HAP-1 (cell line): ENCODE measurements at regions not wholly inside any gene's neighbourhood (a gene's known extent, or its start where the extent isn't known, plus 50 kb on each side); places are given as distances from the start of the nearest gene placed in this dataset.
A peak's percentile ranks its signal among the peaks of the same experiment; 100 is the strongest.

Source experiments
- DNase-seq, 2 experiments: peaks; one replicate each; pipeline ENCODE4 v3.0.0-alpha.2; 2016 to 2020; ENCODE audit warnings: low spot score in 2 of 2
- H3K27me3 ChIP-seq: fragments of 250-450 bp; sonication (Bioruptor Pico); 2 replicates; pipeline ENCODE4 v1.5.1; 2020; ENCODE audit warnings: low read depth, mild to moderate bottlenecking, moderate library complexity
- H3K36me3 ChIP-seq: fragments of 250-450 bp; sonication (Bioruptor Pico); replicated peaks from 2 replicates; pipeline ENCODE4 v1.5.1; 2020; ENCODE audit warnings: mild to moderate bottlenecking
- H3K4me1 ChIP-seq: fragments of 250-450 bp; sonication (Bioruptor Pico); 2 replicates; pipeline ENCODE4 v1.5.1; 2020; ENCODE audit warnings: mild to moderate bottlenecking
- H3K4me3 ChIP-seq: fragments of 250-450 bp; sonication (Bioruptor Pico); 2 replicates; pipeline ENCODE4 v1.5.1; 2020; ENCODE audit warnings: mild to moderate bottlenecking, moderate library complexity
- H3K9me3 ChIP-seq: fragments of 250-450 bp; sonication (Bioruptor Pico); 2 replicates; pipeline ENCODE4 v1.5.1; 2020; ENCODE audit warnings: mild to moderate bottlenecking, moderate library complexity
- in situ Hi-C: fragments of 300-500 bp; cut with MboI; formaldehyde crosslinking; loops from 3 replicates; pipeline ENCODE4 v1.14.3; 2020; ENCODE audit warnings: low sequenced_read_pairs, inconsistent platforms, mixed read lengths

DNA sequence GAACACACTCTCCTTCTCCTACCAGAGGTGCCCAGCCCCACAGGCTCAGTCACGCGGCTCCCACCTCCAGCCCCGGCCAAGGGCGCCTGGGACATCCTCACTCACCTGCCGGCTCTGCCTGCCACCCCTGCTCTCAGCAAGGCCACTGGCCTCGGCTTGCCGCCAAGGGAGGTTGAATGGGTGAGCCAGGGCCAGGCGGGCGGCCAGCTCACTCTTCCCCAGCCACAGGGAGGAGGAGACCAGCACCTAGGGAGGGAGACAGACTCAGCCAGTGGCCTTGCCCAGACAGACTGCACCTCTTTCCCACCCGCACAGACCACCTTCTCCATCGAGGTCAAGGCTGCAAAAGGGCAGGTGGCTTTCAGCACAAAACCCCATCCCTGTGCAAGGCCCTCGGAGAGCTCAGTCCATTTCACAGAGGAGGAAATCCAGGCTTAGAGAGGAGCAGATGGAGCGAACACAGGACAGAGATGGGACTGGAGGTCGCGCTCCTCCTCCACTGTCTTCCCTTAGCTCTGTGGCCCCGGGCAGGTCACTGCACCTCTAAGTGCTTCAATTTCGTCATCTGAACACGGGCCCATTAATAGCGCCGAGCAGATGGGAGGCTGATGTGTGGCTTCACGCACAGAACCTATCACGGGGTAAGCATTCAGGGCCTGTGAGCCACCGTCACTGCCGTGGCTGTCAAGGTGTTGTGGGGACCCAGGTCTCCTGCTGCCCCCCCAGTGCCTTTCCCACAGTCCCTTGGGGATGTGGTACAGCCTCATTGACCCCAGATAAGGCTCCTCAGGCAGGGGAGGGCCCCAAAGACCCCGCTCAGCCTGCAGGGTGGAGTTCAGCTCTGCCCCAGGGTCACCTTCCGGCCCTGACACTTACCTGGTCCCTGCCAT is 56.1 kb downstream of the RMI2 start:
- H3K36me3 ChIP-seq, result no peaks in the 10 kb centered on the region
- H3K4me1 ChIP-seq, result no peaks in the 10 kb centered on the region
- no peaks in the 10 kb centered on the region for H3K9me3 ChIP-seq
- H3K4me3 ChIP-seq, result no peak overlapping the region
- DNase-seq, result no peak
- no peaks in the 10 kb centered on the region for H3K27me3 ChIP-seq
- in situ Hi-C loops, result loop anchor here (25.0 kb wide), 1 partner anchor 411 kb away; no protein-coding TSS in a partner anchor

DNA sequence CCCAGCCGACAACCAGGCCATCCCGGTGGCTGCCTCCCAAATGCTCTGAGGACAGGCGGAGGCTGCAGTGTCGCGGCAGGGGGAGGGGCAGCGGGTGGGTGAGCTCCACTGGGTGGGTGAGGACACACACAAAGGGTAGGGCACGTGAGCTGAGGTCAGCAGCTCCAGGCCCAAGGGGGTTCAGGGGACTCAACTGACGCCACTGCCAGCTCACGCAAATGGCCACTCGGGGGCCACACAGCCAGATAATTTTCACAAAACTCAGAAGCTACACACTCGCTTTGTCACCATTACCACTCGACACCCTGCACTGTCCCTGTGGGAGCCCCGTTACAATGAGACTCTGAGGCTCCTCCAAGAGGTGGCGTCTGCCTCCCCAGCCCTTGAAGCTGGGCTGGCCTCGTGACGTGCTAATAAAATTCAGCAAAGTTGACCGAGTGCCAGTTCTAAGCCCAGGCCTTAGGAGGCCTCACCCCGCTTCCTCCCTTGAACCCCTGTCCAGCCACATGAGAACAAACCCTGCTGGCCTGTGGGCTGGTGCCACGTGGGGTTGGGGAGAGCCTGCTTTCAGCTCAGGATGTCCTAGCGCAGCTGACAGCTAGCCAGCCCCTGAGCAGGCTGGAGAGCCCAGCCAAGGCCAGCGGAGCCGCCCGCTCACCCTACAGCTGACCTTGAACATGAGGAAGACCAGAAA is 56.9 kb downstream of the RMI2 start:
- Histone ChIP-seq H3K36me3 (no peaks in the 10 kb centered on the region), H3K4me1 (no peaks in the 10 kb centered on the region), H3K9me3 (no peaks in the 10 kb centered on the region), H3K4me3 (no peak overlapping the region), H3K27me3 (no peaks in the 10 kb centered on the region)
- in situ Hi-C loops, result loop anchor here (25.0 kb wide), 1 partner anchor 410 kb away; no protein-coding TSS in a partner anchor
- no peak for DNase-seq

DNA sequence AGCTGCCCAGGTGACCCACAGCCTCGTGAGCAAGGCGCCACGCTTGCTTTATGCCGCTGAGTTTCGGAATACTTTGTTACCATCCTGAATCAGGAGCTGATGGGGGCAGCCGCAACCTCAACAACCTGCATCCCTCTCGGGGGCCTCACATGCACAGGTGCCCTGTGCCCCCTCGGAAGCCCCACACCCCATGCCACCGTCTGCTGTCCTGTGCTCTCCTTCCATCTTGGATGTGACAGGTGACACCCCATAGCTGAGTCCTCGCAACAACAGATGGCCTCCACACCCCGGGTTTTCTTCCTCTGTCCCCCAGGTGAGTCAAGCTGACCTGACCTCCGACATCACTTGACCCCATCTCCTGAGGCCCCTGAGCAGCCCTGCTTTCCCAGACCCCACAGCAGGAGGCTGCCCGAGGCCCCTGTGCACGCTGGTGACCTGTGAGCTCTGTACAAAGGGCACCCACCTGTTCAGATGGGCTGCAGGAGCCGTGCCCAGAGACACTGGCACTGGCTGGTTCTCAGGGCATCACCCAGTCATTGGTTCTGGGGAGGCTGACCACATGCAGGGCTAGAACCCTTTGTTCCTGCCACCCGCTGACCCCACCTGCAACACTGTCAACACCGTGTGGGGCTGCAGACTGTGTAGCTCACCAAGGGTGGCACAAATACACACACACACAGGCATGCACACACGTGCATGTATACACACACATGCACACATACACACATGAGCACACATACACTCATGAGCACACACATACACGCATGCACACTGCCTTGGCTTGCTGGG is 57.7 kb downstream of the RMI2 start:
- H3K9me3 ChIP-seq, result no peaks in the 10 kb centered on the region
- in situ Hi-C loops, result loop anchor here (25.0 kb wide), 1 partner anchor 409 kb away; no protein-coding TSS in a partner anchor
- H3K4me3 ChIP-seq, result no peak overlapping the region
- H3K4me1 ChIP-seq, result no peaks in the 10 kb centered on the region
- H3K36me3 ChIP-seq, result no peaks in the 10 kb centered on the region
- no peak for DNase-seq
- H3K27me3 ChIP-seq, result no peaks in the 10 kb centered on the region

DNA sequence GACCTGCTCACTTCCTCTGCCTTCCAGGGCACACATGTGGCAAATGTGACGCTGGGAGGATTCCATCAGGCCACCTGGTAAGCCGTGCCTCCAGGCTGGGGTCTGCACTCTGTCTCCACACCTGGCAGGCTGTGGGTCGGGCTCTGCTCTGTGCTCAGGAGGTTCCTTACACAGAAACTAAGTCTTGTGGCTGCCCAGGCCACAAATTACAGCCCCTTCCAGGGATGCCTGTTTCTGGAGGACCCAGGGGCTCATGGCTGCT is 58.2 kb downstream of the RMI2 start:
- Histone ChIP-seq H3K4me3 (no peak overlapping the region), H3K36me3 (no peaks in the 10 kb centered on the region), H3K27me3 (no peaks in the 10 kb centered on the region), H3K9me3 (no peaks in the 10 kb centered on the region), H3K4me1 (no peaks in the 10 kb centered on the region)
- DNase-seq, result no peak
- in situ Hi-C loops, result loop anchor here (25.0 kb wide), 1 partner anchor 409 kb away; no protein-coding TSS in a partner anchor

DNA sequence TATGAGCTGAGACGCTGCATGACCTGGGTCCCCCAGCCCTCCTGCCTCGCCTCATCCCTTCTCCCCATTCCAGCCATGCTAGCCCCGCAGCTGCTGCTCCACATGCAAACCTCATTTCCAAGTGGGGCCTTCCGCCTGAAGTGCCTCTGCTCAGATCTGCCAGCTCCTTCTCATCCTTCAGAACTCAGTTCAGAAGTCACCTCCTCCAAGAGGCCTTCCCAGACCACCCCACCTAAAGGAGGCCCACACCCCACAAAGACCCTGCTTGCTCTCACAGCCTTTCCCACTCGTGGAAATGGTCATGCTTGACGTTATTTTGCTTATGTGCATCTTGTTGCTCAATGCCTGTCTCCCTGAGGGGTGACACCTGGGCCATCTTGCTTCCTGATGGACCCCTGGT is 58.7 kb downstream of the RMI2 start:
- Histone ChIP-seq H3K36me3 (no peaks in the 10 kb centered on the region), H3K4me1 (no peaks in the 10 kb centered on the region), H3K9me3 (no peaks in the 10 kb centered on the region), H3K27me3 (no peaks in the 10 kb centered on the region), H3K4me3 (no peak overlapping the region)
- no peak for DNase-seq
- in situ Hi-C loops, result loop anchor here (25.0 kb wide), 1 partner anchor 408 kb away; no protein-coding TSS in a partner anchor

DNA sequence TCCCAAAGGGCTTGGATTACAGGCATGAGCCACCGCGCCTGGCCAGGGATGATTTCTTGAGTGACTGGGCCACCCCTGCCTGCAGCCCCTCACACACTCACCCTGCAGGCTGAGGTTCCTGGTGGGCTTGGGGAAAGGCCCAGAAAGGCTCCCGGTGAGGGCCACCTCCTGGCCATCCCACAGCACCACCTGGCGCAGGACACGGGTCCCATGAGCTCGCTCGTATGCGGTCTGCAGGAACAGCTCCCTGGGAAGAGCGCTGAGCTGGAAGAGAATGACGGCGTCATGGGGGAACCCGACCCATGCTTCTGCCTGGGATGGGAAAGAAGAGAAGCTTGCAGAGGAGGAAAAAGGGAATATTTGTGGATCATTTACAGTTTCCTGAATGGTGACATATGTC is 59.3 kb downstream of the RMI2 start:
- Histone ChIP-seq H3K4me1 (no peaks in the 10 kb centered on the region), H3K4me3 (no peak overlapping the region), H3K27me3 (no peaks in the 10 kb centered on the region), H3K36me3 (no peaks in the 10 kb centered on the region), H3K9me3 (no peaks in the 10 kb centered on the region)
- in situ Hi-C loops, result loop anchor here (25.0 kb wide), 1 partner anchor 408 kb away; no protein-coding TSS in a partner anchor
- DNase-seq, result no peak

DNA sequence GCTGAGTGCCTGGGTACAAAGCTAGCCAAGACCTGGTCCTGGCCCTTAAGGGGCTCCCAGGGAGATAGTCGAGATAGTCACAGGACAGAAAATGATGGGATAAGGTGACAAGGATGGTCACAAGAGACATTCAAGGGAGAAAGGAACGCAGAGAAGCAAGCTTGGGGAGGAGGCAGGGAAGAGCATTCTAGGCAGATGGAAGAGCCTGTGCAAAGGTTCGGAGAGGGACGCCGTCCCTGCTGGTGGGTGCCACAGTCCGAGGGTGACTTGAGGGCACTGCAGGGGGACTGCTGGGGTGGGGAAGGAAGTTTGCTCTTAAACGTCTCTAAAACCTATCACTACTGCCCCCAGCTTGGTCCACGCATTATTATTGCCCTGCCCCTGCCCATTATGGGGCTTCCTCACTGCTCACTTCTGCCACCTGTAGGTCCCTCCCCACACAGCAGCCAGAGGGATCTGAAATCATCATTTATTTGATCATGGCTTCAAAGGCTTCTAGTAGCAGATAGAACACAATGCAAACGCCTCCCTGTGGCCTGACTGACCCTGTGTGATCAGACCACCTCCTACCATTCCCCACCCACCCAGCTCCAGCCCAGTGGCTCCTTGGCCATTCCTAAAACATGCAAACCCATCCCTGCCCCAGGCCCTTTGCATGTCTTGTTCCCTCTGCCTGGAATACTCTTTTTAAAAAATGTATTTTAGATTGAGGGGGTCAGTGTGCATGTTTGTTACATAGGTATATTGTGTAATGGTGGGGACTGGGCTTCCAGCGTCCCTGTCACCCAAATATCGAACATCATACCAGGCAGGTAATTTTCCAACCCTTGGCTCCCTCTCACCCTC is 60.3 kb downstream of the RMI2 start:
- peak; percentile 33 to 79 for DNase-seq

DNA sequence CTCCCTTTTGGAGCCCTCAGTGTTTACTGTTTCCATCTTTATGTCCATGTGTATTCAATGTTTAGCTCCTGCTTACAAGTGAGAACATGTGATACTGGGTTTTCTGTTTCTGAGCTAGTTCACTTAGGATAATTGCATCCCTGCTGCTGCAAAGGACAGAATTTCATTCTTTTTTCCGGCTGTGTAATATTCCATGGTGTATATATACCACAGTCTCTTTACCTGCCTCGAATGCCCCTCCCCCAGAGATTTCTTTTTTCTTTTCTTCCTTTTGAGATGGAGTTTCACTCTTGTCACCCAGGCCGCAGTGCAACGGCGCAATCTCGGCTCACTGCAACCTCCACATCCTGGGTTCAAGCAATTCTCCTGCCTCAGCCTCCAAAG is 60.9 kb downstream of the RMI2 start:
- no peaks in the 10 kb centered on the region for H3K27me3 ChIP-seq
- DNase-seq, result no peak
- H3K4me1 ChIP-seq, result no peaks in the 10 kb centered on the region
- H3K36me3 ChIP-seq, result no peaks in the 10 kb centered on the region
- in situ Hi-C loops, result loop anchor here (25.0 kb wide), 1 partner anchor 406 kb away; no protein-coding TSS in a partner anchor
- H3K9me3 ChIP-seq, result no peaks in the 10 kb centered on the region
- no peak overlapping the region for H3K4me3 ChIP-seq

More for the DNA sequence above, 60.3 kb downstream of the RMI2 start:
- H3K36me3 ChIP-seq, result no peaks in the 10 kb centered on the region
- no peaks in the 10 kb centered on the region for H3K4me1 ChIP-seq
- no peaks in the 10 kb centered on the region for H3K27me3 ChIP-seq
- no peak overlapping the region for H3K4me3 ChIP-seq
- H3K9me3 ChIP-seq, result no peaks in the 10 kb centered on the region
- in situ Hi-C loops, result loop anchor here (25.0 kb wide), 1 partner anchor 407 kb away; no protein-coding TSS in a partner anchor

DNA sequence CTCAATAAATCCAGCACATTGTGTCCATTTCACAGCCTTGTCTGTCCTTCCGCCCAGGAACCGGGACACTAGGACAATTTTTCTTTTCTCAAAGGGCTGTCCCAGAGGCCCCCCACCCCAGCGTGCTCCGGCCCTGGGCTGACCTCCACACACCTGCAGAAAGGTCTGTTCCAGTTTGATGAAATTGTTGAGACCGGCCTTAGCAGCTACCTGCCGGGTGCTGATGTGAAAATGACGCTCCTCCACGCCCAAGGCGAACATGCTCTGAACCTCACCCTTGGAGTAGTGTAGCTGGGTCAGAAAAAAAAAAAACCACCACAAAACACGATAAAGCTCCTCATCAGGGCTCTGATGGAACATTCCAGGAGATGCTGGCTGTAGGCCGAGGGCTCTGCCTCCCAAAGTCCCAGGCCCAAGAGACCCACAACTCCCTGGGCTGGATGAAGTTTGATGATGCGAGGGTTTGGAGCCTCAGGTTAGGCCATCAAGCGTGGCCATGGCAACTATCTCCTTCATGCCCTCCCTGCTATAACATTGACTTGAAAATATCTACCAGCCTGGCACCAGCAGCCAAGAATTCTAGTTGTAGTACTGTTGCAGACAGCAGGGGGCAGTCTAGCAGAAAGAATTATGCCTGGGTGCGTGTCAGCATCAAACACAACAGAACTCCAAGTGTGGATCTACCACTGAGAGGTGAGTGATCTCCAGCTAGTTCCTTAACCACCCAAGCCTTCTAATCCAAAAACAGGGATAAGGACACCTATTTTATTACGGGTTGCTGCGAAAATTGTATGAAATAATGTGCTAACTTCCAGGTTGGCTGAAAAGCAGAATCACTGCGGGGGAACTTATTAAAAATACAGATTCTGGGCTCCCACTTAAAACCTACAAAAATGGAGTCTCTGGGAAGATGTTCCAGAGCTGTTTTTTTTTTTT is 62.1 kb downstream of the RMI2 start:
- no peaks in the 10 kb centered on the region for H3K36me3 ChIP-seq
- no peaks in the 10 kb centered on the region for H3K4me1 ChIP-seq
- H3K4me3 ChIP-seq, result no peak overlapping the region
- H3K27me3 ChIP-seq, result no peaks in the 10 kb centered on the region
- H3K9me3 ChIP-seq, result no peaks in the 10 kb centered on the region
- in situ Hi-C loops, result loop anchor here (25.0 kb wide), 1 partner anchor 405 kb away; no protein-coding TSS in a partner anchor
- DNase-seq, result peak; percentile 59 to 83

DNA sequence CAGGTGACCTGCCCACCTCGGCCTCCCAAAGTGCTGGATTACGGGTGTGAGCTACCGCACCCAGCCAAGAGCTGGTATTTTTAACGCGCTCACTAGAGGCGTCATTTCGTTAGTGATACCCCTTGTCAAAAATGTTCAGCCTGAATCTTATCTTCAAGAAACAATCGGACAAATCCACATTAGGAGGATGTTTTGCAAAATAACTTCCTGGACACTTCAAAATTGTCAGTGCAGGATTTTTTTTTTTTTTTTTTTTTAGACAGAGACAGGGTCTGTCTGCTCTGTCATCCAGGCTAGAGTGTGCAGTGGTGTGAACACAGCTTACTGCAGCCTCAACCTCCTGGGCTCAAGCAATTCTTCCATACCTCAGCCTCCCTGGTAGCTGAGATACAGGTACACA is 63.0 kb downstream of the RMI2 start:
- Histone ChIP-seq H3K9me3 (no peaks in the 10 kb centered on the region), H3K36me3 (no peaks in the 10 kb centered on the region), H3K27me3 (no peaks in the 10 kb centered on the region), H3K4me3 (no peak overlapping the region), H3K4me1 (no peaks in the 10 kb centered on the region)
- no peak for DNase-seq
- in situ Hi-C loops, result loop anchor here (25.0 kb wide), 1 partner anchor 404 kb away; no protein-coding TSS in a partner anchor

DNA sequence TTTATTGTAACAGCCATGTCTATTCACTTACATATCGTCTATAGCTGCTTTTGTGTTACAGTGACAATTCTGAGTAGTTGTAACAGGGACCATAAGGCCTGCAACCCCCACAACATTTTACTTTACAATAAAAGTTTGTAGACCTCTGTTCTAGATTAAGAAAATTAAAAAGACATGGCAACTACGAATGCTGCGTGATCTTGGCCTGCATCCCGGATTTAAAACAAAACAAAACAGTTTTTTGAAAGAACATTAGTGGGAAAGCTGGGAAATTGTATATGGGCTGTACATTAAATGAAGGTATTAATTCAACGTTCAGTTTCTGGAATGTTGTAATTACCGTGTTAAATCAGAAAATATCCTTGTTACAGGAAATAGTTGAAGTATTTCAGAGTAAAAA is 64.1 kb downstream of the RMI2 start:
- no peak for DNase-seq
- in situ Hi-C loops, result loop anchor here (25.0 kb wide), 1 partner anchor 403 kb away; no protein-coding TSS in a partner anchor
- H3K9me3 ChIP-seq, result no peaks in the 10 kb centered on the region

More for the DNA sequence above, 64.1 kb downstream of the RMI2 start:
- Histone ChIP-seq H3K4me1 (no peaks in the 10 kb centered on the region), H3K4me3 (no peak overlapping the region), H3K36me3 (no peaks in the 10 kb centered on the region), H3K27me3 (no peaks in the 10 kb centered on the region)
